Panc1 (cell line): ENCODE measurements at regions not wholly inside any gene's neighbourhood (a gene's known extent, or its start where the extent isn't known, plus 50 kb on each side); places are given as distances from the start of the nearest gene placed in this dataset.

Source experiments
- CTCF ChIP-seq: fragments of 450-650 bp; IDR thresholded peaks from 2 replicates; pipeline ENCODE4 v1.5.1; 2017; ENCODE audit warnings: mild to moderate bottlenecking
- POLR2AphosphoS5 ChIP-seq: IDR thresholded peaks from 2 replicates; pipeline ENCODE4 v1.6.1; 2012; ENCODE audit warnings: mild to moderate bottlenecking, low read depth, low read length, moderate library complexity
- REST ChIP-seq, 2 experiments: IDR thresholded peaks; 2 replicates each; pipeline ENCODE4 v1.6.1; 2011 to 2012; ENCODE audit warnings: low read depth in 2 of 2, control low read depth in 1 of 2, low read length in 1 of 2, mild to moderate bottlenecking in 1 of 2, moderate library complexity in 1 of 2; ENCODE audit not compliant: insufficient read depth in 1 of 2
- TCF7L2 ChIP-seq: IDR thresholded peaks from 2 replicates; pipeline ENCODE4 v1.6.1; 2011; ENCODE audit warnings: mild to moderate bottlenecking, low read depth, low read length, inconsistent platforms

GRCh38 chr14:54108481-54109471 is 152.2 kb upstream of the BMP4 start:
- no peak for TF ChIP-seq POLR2AphosphoS5
- TF ChIP-seq CTCF = no peak
- no peak for TF ChIP-seq TCF7L2
- no peak for TF ChIP-seq REST (IDR thresholded peaks at IDR 0.05; ENCODE audit: insufficient read depth in 1 of 2, low read depth in 2 of 2, low read length in 1 of 2)
